ENCODE measurements at regions not wholly inside any gene's neighbourhood (a gene's known extent, or its start where the extent isn't known, plus 50 kb on each side); places are given as distances from the start of the nearest gene placed in this dataset.

- DNase-seq (ENCODE audit: low read depth in 2 of 3, low spot score in 1 of 3), result no peak
Observed at GRCh38 chr7:7044806-7045205, 137.5 kb upstream of the C1GALT1 start.

GRCh38 chr7:7048213-7048612 is 134.1 kb upstream of the C1GALT1 start:
- no peak for DNase-seq (ENCODE audit: low read depth in 2 of 3, low spot score in 1 of 3)

- DNase-seq (ENCODE audit: low read depth in 2 of 3, low spot score in 1 of 3), result no peak
Observed at GRCh38 chr7:7051206-7051877, 131.0 kb upstream of the C1GALT1 start.

GRCh38 chr7:7054252-7054830 is 128.0 kb upstream of the C1GALT1 start:
- DNase-seq (ENCODE audit: low read depth in 2 of 3, low spot score in 1 of 3), result no peak

GRCh38 chr7:7060828-7061599 is 121.3 kb upstream of the C1GALT1 start:
- DNase-seq (ENCODE audit: low read depth in 2 of 3, low spot score in 1 of 3), result no peak

- DNase-seq (ENCODE audit: low read depth in 2 of 3, low spot score in 1 of 3), result no peak
Observed at GRCh38 chr7:7077945-7078344, 104.4 kb upstream of the C1GALT1 start.

GRCh38 chr7:7080802-7081201 is 101.5 kb upstream of the C1GALT1 start:
- no peak for DNase-seq (ENCODE audit: low read depth in 2 of 3, low spot score in 1 of 3)

GRCh38 chr7:7090460-7090859 is 91.9 kb upstream of the C1GALT1 start:
- DNase-seq (ENCODE audit: low read depth in 2 of 3, low spot score in 1 of 3), result no peak

- DNase-seq (ENCODE audit: low read depth in 2 of 3, low spot score in 1 of 3), result no peak
Observed at GRCh38 chr7:7098280-7098818, 84.0 kb upstream of the C1GALT1 start.

- no peak for DNase-seq (ENCODE audit: low read depth in 2 of 3, low spot score in 1 of 3)
Observed at GRCh38 chr7:7099584-7100014, 82.7 kb upstream of the C1GALT1 start.

- DNase-seq (ENCODE audit: low read depth in 2 of 3, low spot score in 1 of 3), result no peak
Observed at GRCh38 chr7:7100432-7100849, 81.9 kb upstream of the C1GALT1 start.

- no peak for DNase-seq (ENCODE audit: low read depth in 2 of 3, low spot score in 1 of 3)
Observed at GRCh38 chr7:7102906-7103305, 79.4 kb upstream of the C1GALT1 start.

- DNase-seq (ENCODE audit: low read depth in 2 of 3, low spot score in 1 of 3), result peak in 1 of 3 donors; percentile 13
Observed at GRCh38 chr7:7103343-7104313, 78.7 kb upstream of the C1GALT1 start.

GRCh38 chr7:7104314-7104698 is 78.0 kb upstream of the C1GALT1 start:
- DNase-seq (ENCODE audit: low read depth in 2 of 3, low spot score in 1 of 3), result no peak

GRCh38 chr7:7104971-7105370 is 77.4 kb upstream of the C1GALT1 start:
- no peak for DNase-seq (ENCODE audit: low read depth in 2 of 3, low spot score in 1 of 3)

- no peak for DNase-seq (ENCODE audit: low read depth in 2 of 3, low spot score in 1 of 3)
Observed at GRCh38 chr7:7105800-7106582, 76.4 kb upstream of the C1GALT1 start.

- no peak for DNase-seq (ENCODE audit: low read depth in 2 of 3, low spot score in 1 of 3)
Observed at GRCh38 chr7:7108931-7109330, 73.4 kb upstream of the C1GALT1 start.

- no peak for DNase-seq (ENCODE audit: low read depth in 2 of 3, low spot score in 1 of 3)
Observed at GRCh38 chr7:7109934-7110333, 72.4 kb upstream of the C1GALT1 start.

- DNase-seq (ENCODE audit: low read depth in 2 of 3, low spot score in 1 of 3), result no peak
Observed at GRCh38 chr7:7110706-7111105, 71.6 kb upstream of the C1GALT1 start.

GRCh38 chr7:7112868-7113267 is 69.5 kb upstream of the C1GALT1 start:
- DNase-seq (ENCODE audit: low read depth in 2 of 3, low spot score in 1 of 3), result no peak
